ENCODE measurements at regions not wholly inside any gene's neighbourhood (a gene's known extent, or its start where the extent isn't known, plus 50 kb on each side); places are given as distances from the start of the nearest gene placed in this dataset.

- DNase-seq: no peak
- no peak overlapping the region for H3K4me3 ChIP-seq (replicated peaks in 1 of 3; ENCODE audit: low read depth in 2 of 3, low read length in 3 of 3)
- H3K4me1 Mint-ChIP-seq: no peaks in the 10 kb centered on the region
- H3K27ac ChIP-seq (ENCODE audit: low read depth in 1 of 2, low read length in 2 of 2): no peak overlapping the region
- peaks cover 0 to 16% (median 2%) of the 10 kb centered on the region in 7 donors for H3K9me3 Mint-ChIP-seq
- H3K27ac Mint-ChIP-seq: no peak overlapping the region
- H3K9ac ChIP-seq (ENCODE audit: insufficient read depth, low read length, poor library complexity, severe bottlenecking): no peak overlapping the region
- H3K79me2 ChIP-seq (ENCODE audit: insufficient read depth, low read length): no peaks in the 10 kb centered on the region
- H4K20me1 ChIP-seq (ENCODE audit: insufficient read depth, low read length): no peaks in the 10 kb centered on the region
- no peaks in the 10 kb centered on the region for H3K27me3 Mint-ChIP-seq (ENCODE audit: low read depth in 3 of 3)
- H3K4me1 ChIP-seq (ENCODE audit: control insufficient read depth in 1 of 2, insufficient read depth in 2 of 2, low read length in 2 of 2): no peaks in the 10 kb centered on the region
- no peak overlapping the region for H3K4me2 ChIP-seq (replicated peaks; ENCODE audit: extremely low read depth, low read length, poor library complexity, severe bottlenecking)
- no peaks in the 10 kb centered on the region for H3K36me3 ChIP-seq (replicated peaks in 1 of 2; ENCODE audit: control insufficient read depth in 1 of 2, insufficient read depth in 2 of 2, low read length in 2 of 2)
- no peak overlapping the region for H3K4me3 Mint-ChIP-seq
- H3K9me3 ChIP-seq (replicated peaks in 1 of 2; ENCODE audit: control insufficient read depth in 1 of 2, insufficient read depth in 1 of 2, low read length in 2 of 2): peaks cover 0 to 11% of the 10 kb centered on the region in 2 donors
- no peaks in the 10 kb centered on the region for H3K27me3 ChIP-seq (ENCODE audit: control insufficient read depth in 2 of 2, insufficient read depth in 2 of 2, low read length in 2 of 2)
- no peaks in the 10 kb centered on the region for H3K36me3 Mint-ChIP-seq
- no peak for TF ChIP-seq CTCF (IDR thresholded peaks at IDR 0.05)
- no peak overlapping the region for H2AFZ ChIP-seq (ENCODE audit: insufficient read depth, low read depth, low read length, poor library complexity, severe bottlenecking)
- WGBS (ENCODE audit: insufficient coverage): 77% methylated on average over 1 of the region's 2 CpGs
- intact Hi-C loops (cut with micrococcal nuclease): no loop called here
Measured at GRCh38 chr3:74897006-74897405, 282.5 kb upstream of the CNTN3 start.

- intact Hi-C loops (cut with micrococcal nuclease): no loop called here
- 83% methylated on average over 1 of the region's 6 CpGs for WGBS (ENCODE audit: insufficient coverage)
- peaks cover 0 to 6% of the 10 kb centered on the region in 2 donors for H3K9me3 ChIP-seq (replicated peaks in 1 of 2; ENCODE audit: control insufficient read depth in 1 of 2, insufficient read depth in 1 of 2, low read length in 2 of 2)
Measured at GRCh38 chr3:74891312-74891711, 276.9 kb upstream of the CNTN3 start.

More at GRCh38 chr3:74891312-74891711, 276.9 kb upstream of the CNTN3 start:
- no peak overlapping the region for H2AFZ ChIP-seq (ENCODE audit: insufficient read depth, low read depth, low read length, poor library complexity, severe bottlenecking)
- no peak overlapping the region for H3K4me3 ChIP-seq (replicated peaks in 1 of 3; ENCODE audit: low read depth in 2 of 3, low read length in 3 of 3)
- H3K27me3 ChIP-seq (ENCODE audit: control insufficient read depth in 2 of 2, insufficient read depth in 2 of 2, low read length in 2 of 2): no peaks in the 10 kb centered on the region
- Mint-ChIP-seq H3K9me3 (peaks cover 0 to 2% (median 0%) of the 10 kb centered on the region in 7 donors), H3K4me3 (no peak overlapping the region), H3K4me1 (no peaks in the 10 kb centered on the region), H3K36me3 (no peaks in the 10 kb centered on the region), H3K27me3 (ENCODE audit: low read depth in 3 of 3) (no peaks in the 10 kb centered on the region), H3K27ac (no peak overlapping the region)
- no peaks in the 10 kb centered on the region for H3K79me2 ChIP-seq (ENCODE audit: insufficient read depth, low read length)
- no peak for DNase-seq
- H3K36me3 ChIP-seq (replicated peaks in 1 of 2; ENCODE audit: control insufficient read depth in 1 of 2, insufficient read depth in 2 of 2, low read length in 2 of 2): no peaks in the 10 kb centered on the region
- H3K4me1 ChIP-seq (ENCODE audit: control insufficient read depth in 1 of 2, insufficient read depth in 2 of 2, low read length in 2 of 2): no peaks in the 10 kb centered on the region
- H3K9ac ChIP-seq (ENCODE audit: insufficient read depth, low read length, poor library complexity, severe bottlenecking): no peak overlapping the region
- H3K27ac ChIP-seq (ENCODE audit: low read depth in 1 of 2, low read length in 2 of 2): no peak overlapping the region
- no peaks in the 10 kb centered on the region for H4K20me1 ChIP-seq (ENCODE audit: insufficient read depth, low read length)
- no peak overlapping the region for H3K4me2 ChIP-seq (replicated peaks; ENCODE audit: extremely low read depth, low read length, poor library complexity, severe bottlenecking)
- TF ChIP-seq CTCF (IDR thresholded peaks at IDR 0.05): no peak

Measured in CD14-positive monocyte (primary cell).